OCI-LY1 (cell line): ENCODE measurements at regions not wholly inside any gene's neighbourhood (a gene's known extent, or its start where the extent isn't known, plus 50 kb on each side); places are given as distances from the start of the nearest gene placed in this dataset.

ENCODE experiments used
- H2AFZ ChIP-seq: fragments of 200-600 bp; sonication (generic), shearing (Covaris generic); 2 replicates; pipeline ENCODE4 v1.6.0; 2014; ENCODE audit warnings: antibody characterized with exemption, mild to moderate bottlenecking, low read length
- H3F3A ChIP-seq: fragments of 200-600 bp; sonication (generic), shearing (Covaris generic); 2 replicates; pipeline ENCODE4 v1.6.0; 2014; ENCODE audit warnings: mild to moderate bottlenecking, antibody characterized with exemption, low read length, moderate library complexity; ENCODE audit not compliant: insufficient read depth
- H3K27ac ChIP-seq: fragments of 200-600 bp; sonication (generic); 2 replicates; pipeline ENCODE4 v1.5.1; 2014; ENCODE audit warnings: low read length, mixed run types, mild to moderate bottlenecking, low read depth; ENCODE audit not compliant: poor library complexity, severe bottlenecking
- H3K27me3 ChIP-seq: fragments of 200-600 bp; sonication (generic); 2 replicates; pipeline ENCODE4 v1.6.0; 2014; ENCODE audit warnings: antibody characterized with exemption, mild to moderate bottlenecking, low read length, moderate library complexity; ENCODE audit not compliant: insufficient read depth
- H3K36me3 ChIP-seq: fragments of 200-600 bp; sonication (generic); 2 replicates; pipeline ENCODE4 v1.6.1; 2014; ENCODE audit warnings: mild to moderate bottlenecking, antibody characterized with exemption, low read length, moderate library complexity, mixed read lengths; ENCODE audit not compliant: insufficient read depth
- H3K4me1 ChIP-seq: fragments of 200-600 bp; sonication (generic); 2 replicates; pipeline ENCODE4 v1.5.1; 2014; ENCODE audit warnings: mild to moderate bottlenecking, low read length, moderate library complexity; ENCODE audit not compliant: insufficient read depth, severe bottlenecking
- H3K4me2 ChIP-seq: fragments of 200-600 bp; sonication (generic), shearing (Covaris generic); 2 replicates; pipeline ENCODE4 v1.6.1; 2014; ENCODE audit warnings: low read length
- H3K4me3 ChIP-seq: fragments of 200-600 bp; sonication (generic); 2 replicates; pipeline ENCODE4 v1.5.1; 2014; ENCODE audit warnings: low read length, low read depth, mild to moderate bottlenecking, mixed read lengths; ENCODE audit not compliant: poor library complexity, severe bottlenecking
- H3K79me2 ChIP-seq: fragments of 200-600 bp; shearing (Covaris generic); 2 replicates; pipeline ENCODE4 v1.6.1; 2016; ENCODE audit warnings: mixed run types, low read length, mixed read lengths; ENCODE audit not compliant: insufficient read depth
- H3K9ac ChIP-seq: fragments of 200-600 bp; sonication (generic), shearing (Covaris generic); 2 replicates; pipeline ENCODE4 v1.6.1; 2014; ENCODE audit warnings: mild to moderate bottlenecking, low read length, mixed read lengths
- H3K9me2 ChIP-seq: fragments of 200-600 bp; sonication (generic), shearing (Covaris generic); 2 replicates; pipeline ENCODE4 v1.6.1; 2014; ENCODE audit warnings: low read depth, mild to moderate bottlenecking, low read length, mixed read lengths
- H3K9me3 ChIP-seq: fragments of 200-600 bp; shearing (Covaris generic); 2 replicates; pipeline ENCODE4 v1.6.1; 2014; ENCODE audit warnings: low read length, mixed read lengths
- H4K20me1 ChIP-seq: fragments of 200-600 bp; sonication (generic), shearing (Covaris generic); 2 replicates; pipeline ENCODE4 v1.6.0; 2016; ENCODE audit warnings: mild to moderate bottlenecking, low read length; ENCODE audit not compliant: insufficient read depth
- CTCF ChIP-seq: fragments of 200-600 bp; sonication (generic), shearing (Covaris generic); IDR thresholded peaks from 2 replicates; pipeline ENCODE4 v1.5.1; 2017; ENCODE audit warnings: mild to moderate bottlenecking, antibody characterized with exemption, low read length, moderate library complexity, mixed read lengths
- EZH2 ChIP-seq: fragments of 200-600 bp; sonication (generic), shearing (Covaris generic); IDR thresholded peaks from 2 replicates; pipeline ENCODE4 v1.8.0; 2017; ENCODE audit warnings: borderline replicate concordance, mixed run types, mild to moderate bottlenecking, antibody characterized with exemption, low read length, moderate library complexity, mixed read lengths

- Histone ChIP-seq H3K79me2 (no peaks in the 10 kb centered on the region), H2AFZ (no peak overlapping the region), H3K27me3 (no peaks in the 10 kb centered on the region), H3K4me2 (no peak overlapping the region), H3K4me3 (no peak overlapping the region), H3K9me2 (no peaks in the 10 kb centered on the region), H3K9ac (no peak overlapping the region), H3K27ac (no peak overlapping the region), H3K4me1 (no peaks in the 10 kb centered on the region), H3K9me3 (no peaks in the 10 kb centered on the region), H3F3A (no peaks in the 10 kb centered on the region), H3K36me3 (no peaks in the 10 kb centered on the region), H4K20me1 (no peaks in the 10 kb centered on the region)
- TF ChIP-seq CTCF (no peak), EZH2 (no peak)
Measured at GRCh38 chr3:135366816-135367215, 571.8 kb downstream of the EPHB1 start.

GRCh38 chr3:135368316-135368715, 573.3 kb downstream of the EPHB1 start:
- Histone ChIP-seq H3K27me3 (no peaks in the 10 kb centered on the region), H3K4me1 (no peaks in the 10 kb centered on the region), H3K27ac (no peak overlapping the region), H3K9me3 (no peaks in the 10 kb centered on the region), H3K4me2 (no peak overlapping the region), H3F3A (no peaks in the 10 kb centered on the region), H4K20me1 (no peaks in the 10 kb centered on the region), H3K4me3 (no peak overlapping the region), H2AFZ (no peak overlapping the region), H3K79me2 (no peaks in the 10 kb centered on the region), H3K9ac (no peak overlapping the region), H3K36me3 (no peaks in the 10 kb centered on the region), H3K9me2 (no peaks in the 10 kb centered on the region)
- TF ChIP-seq CTCF = no peak
- no peak for TF ChIP-seq EZH2

GRCh38 chr3:135368781-135369180, 573.7 kb downstream of the EPHB1 start:
- no peaks in the 10 kb centered on the region for H3K9me2 ChIP-seq
- H3K36me3 ChIP-seq = no peaks in the 10 kb centered on the region
- H4K20me1 ChIP-seq = no peaks in the 10 kb centered on the region
- no peak overlapping the region for H2AFZ ChIP-seq
- H3K9ac ChIP-seq = no peak overlapping the region
- TF ChIP-seq CTCF (no peak), EZH2 (no peak)
- H3K4me2 ChIP-seq = no peak overlapping the region
- no peaks in the 10 kb centered on the region for H3K79me2 ChIP-seq
- no peaks in the 10 kb centered on the region for H3K27me3 ChIP-seq
- H3K4me1 ChIP-seq = no peaks in the 10 kb centered on the region
- H3K27ac ChIP-seq = no peak overlapping the region
- H3K4me3 ChIP-seq = no peak overlapping the region
- no peaks in the 10 kb centered on the region for H3K9me3 ChIP-seq
- no peaks in the 10 kb centered on the region for H3F3A ChIP-seq
